SK-N-SH treated with all-trans-retinoic acid at 6 μM for 48 hours (cell line): ENCODE measurements at regions not wholly inside any gene's neighbourhood (a gene's known extent, or its start where the extent isn't known, plus 50 kb on each side); places are given as distances from the start of the nearest gene placed in this dataset.

ENCODE experiments used
- CSDC2 ChIP-seq: fragments of 250-450 bp; sonication (Bioruptor Pico); IDR thresholded peaks from 2 replicates; pipeline ENCODE4 v1.5.0; 2020; ENCODE audit warnings: mild to moderate bottlenecking, moderate library complexity
- PATZ1 ChIP-seq: fragments of 250-450 bp; sonication (Bioruptor Pico); IDR thresholded peaks from 2 replicates; pipeline ENCODE4 v1.8.0; 2020; ENCODE audit warnings: mild to moderate bottlenecking, moderate library complexity, borderline replicate concordance
- POU6F1 ChIP-seq: fragments of 250-450 bp; sonication (Bioruptor Pico); IDR thresholded peaks from 2 replicates; pipeline ENCODE4 v1.8.0; 2021; ENCODE audit warnings: low read depth, mild to moderate bottlenecking, moderate library complexity, borderline replicate concordance
- ZFP30 ChIP-seq: fragments of 450-650 bp; formaldehyde crosslinking; IDR thresholded peaks from 2 replicates; pipeline ENCODE4 v1.5.0; 2022; ENCODE audit warnings: mild to moderate bottlenecking, moderate library complexity
- ZNF70 ChIP-seq: fragments of 450-650 bp; formaldehyde crosslinking; IDR thresholded peaks from 2 replicates; pipeline ENCODE4 v1.5.0; 2020; ENCODE audit warnings: mild to moderate bottlenecking, moderate library complexity

GRCh38 chr6:17011985-17012384 is 89.9 kb upstream of the STMND1 start:
- TF ChIP-seq CSDC2 (CRISPR knock-in tag): no peak
- no peak for TF ChIP-seq POU6F1
- TF ChIP-seq ZNF70 (CRISPR knock-in tag): no peak
- no peak for TF ChIP-seq ZFP30 (CRISPR knock-in tag)
- TF ChIP-seq PATZ1 (CRISPR knock-in tag): no peak
